DND-41 (cell line): ENCODE measurements at regions not wholly inside any gene's neighbourhood (a gene's known extent, or its start where the extent isn't known, plus 50 kb on each side); places are given as distances from the start of the nearest gene placed in this dataset.

ENCODE experiments used
- ATAC-seq: fragments of 200-7000 bp; cut with Tn5 transposase; 3 replicates; pipeline ENCODE4 v1.9.1; 2021; ENCODE audit warnings: low read depth; ENCODE audit not compliant: insufficient read depth
- DNase-seq: peaks from one replicate; pipeline ENCODE4 v3.0.0-alpha.2; 2020
- H2AFZ ChIP-seq: 2 replicates; pipeline ENCODE4 v1.6.0; 2012; ENCODE audit warnings: low read depth, low read length
- H3K27ac ChIP-seq: 2 replicates; pipeline ENCODE4 v1.5.1; 2012; ENCODE audit warnings: low read length, inconsistent platforms
- H3K27me3 ChIP-seq: fragments of 200-600 bp; sonication (generic); 2 replicates; pipeline ENCODE4 v1.6.0; 2012; ENCODE audit warnings: low read length, mild to moderate bottlenecking, inconsistent platforms; ENCODE audit not compliant: insufficient read depth, poor library complexity
- H3K36me3 ChIP-seq: 2 replicates; pipeline ENCODE4 v1.5.1; 2012; ENCODE audit warnings: low read length, inconsistent platforms; ENCODE audit not compliant: insufficient read depth
- H3K4me1 ChIP-seq: 2 replicates; pipeline ENCODE4 v1.5.1; 2012; ENCODE audit warnings: mild to moderate bottlenecking, low read length; ENCODE audit not compliant: insufficient read depth
- H3K4me2 ChIP-seq: 2 replicates; pipeline ENCODE4 v1.6.0; 2012; ENCODE audit warnings: mild to moderate bottlenecking, moderate library complexity, low read length, inconsistent platforms; ENCODE audit not compliant: insufficient read depth
- H3K4me3 ChIP-seq, 2 experiments: fragments of 200-600 bp in 1 of 2; shearing (Covaris generic) in 1 of 2; 2 replicates each; pipeline ENCODE4 v1.5.1; 2012 to 2016; ENCODE audit warnings: inconsistent platforms in 2 of 2, low read length in 2 of 2, mild to moderate bottlenecking in 2 of 2, low read depth in 1 of 2, moderate library complexity in 1 of 2
- H3K79me2 ChIP-seq: 2 replicates; pipeline ENCODE4 v1.6.0; 2012; ENCODE audit warnings: low read length, inconsistent platforms; ENCODE audit not compliant: insufficient read depth
- H3K9ac ChIP-seq: 2 replicates; pipeline ENCODE4 v1.6.0; 2012; ENCODE audit warnings: low read depth, mild to moderate bottlenecking, inconsistent platforms, low read length, moderate library complexity
- H3K9me3 ChIP-seq: 2 replicates; pipeline ENCODE4 v1.5.1; 2012; ENCODE audit warnings: low read length, moderate library complexity, mild to moderate bottlenecking, inconsistent platforms; ENCODE audit not compliant: insufficient read depth, severe bottlenecking
- H4K20me1 ChIP-seq: 2 replicates; pipeline ENCODE4 v1.6.0; 2012; ENCODE audit warnings: low read length; ENCODE audit not compliant: insufficient read depth
- EZH2 ChIP-seq: IDR thresholded peaks from 3 replicates; pipeline ENCODE4 v1.6.1; 2012; ENCODE audit warnings: borderline replicate concordance, low read depth, mild to moderate bottlenecking, moderate library complexity, low read length, inconsistent platforms; ENCODE audit not compliant: severe bottlenecking
- TF ChIP-seq, protein P1 (sequence below): IDR thresholded peaks from 2 replicates; pipeline ENCODE4 v1.5.1; 2012; ENCODE audit warnings: borderline replicate concordance, low read length, moderate library complexity, mild to moderate bottlenecking; ENCODE audit not compliant: poor library complexity, severe bottlenecking; ENCODE audit errors: extremely low read depth

DNA sequence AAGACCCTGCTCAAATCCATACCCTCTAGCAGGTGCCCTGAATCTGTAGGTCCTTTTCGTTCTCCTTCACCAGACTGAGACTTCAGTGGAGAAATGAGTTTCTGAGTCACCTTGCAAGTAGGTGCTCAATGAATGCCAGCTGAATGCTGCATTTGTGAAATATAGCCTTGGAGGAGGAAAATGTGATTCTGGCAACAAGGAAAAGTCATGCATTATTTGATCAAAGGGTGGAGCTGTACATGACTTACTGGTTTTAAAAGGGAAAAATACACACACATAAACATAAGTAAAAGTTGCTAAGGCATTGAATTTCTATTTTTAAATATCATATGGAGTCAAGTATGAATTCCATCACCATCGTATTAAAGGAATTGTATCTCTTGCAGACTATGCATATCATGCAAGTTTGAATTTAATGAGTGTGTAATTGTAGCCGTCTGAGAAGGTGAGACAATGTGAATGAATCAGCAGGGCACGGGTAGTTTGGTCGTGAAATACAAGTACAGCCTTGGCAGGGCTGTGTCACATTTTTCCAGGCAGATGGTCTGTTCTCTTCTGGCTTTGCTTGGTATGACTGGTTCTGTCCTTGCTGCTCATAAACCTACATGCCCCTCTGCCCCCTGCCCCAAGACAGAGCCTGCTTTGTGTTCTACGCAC, 160.8 kb downstream of the COL6A3 start:
- Histone ChIP-seq H3K79me2 (no peaks in the 10 kb centered on the region), H3K36me3 (no peaks in the 10 kb centered on the region), H3K9ac (no peak overlapping the region), H3K27ac (no peak overlapping the region), H3K9me3 (no peaks in the 10 kb centered on the region), H3K4me3 (no peak overlapping the region), H3K4me1 (no peaks in the 10 kb centered on the region), H3K4me2 (no peak overlapping the region), H4K20me1 (no peaks in the 10 kb centered on the region), H3K27me3 (peaks cover 16% of the 10 kb centered on the region), H2AFZ (no peak overlapping the region)
- no peak for ATAC-seq
- TF ChIP-seq, protein P1, sequence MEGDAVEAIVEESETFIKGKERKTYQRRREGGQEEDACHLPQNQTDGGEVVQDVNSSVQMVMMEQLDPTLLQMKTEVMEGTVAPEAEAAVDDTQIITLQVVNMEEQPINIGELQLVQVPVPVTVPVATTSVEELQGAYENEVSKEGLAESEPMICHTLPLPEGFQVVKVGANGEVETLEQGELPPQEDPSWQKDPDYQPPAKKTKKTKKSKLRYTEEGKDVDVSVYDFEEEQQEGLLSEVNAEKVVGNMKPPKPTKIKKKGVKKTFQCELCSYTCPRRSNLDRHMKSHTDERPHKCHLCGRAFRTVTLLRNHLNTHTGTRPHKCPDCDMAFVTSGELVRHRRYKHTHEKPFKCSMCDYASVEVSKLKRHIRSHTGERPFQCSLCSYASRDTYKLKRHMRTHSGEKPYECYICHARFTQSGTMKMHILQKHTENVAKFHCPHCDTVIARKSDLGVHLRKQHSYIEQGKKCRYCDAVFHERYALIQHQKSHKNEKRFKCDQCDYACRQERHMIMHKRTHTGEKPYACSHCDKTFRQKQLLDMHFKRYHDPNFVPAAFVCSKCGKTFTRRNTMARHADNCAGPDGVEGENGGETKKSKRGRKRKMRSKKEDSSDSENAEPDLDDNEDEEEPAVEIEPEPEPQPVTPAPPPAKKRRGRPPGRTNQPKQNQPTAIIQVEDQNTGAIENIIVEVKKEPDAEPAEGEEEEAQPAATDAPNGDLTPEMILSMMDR: no peak
- TF ChIP-seq EZH2: no peak
- DNase-seq: no peak

DNA sequence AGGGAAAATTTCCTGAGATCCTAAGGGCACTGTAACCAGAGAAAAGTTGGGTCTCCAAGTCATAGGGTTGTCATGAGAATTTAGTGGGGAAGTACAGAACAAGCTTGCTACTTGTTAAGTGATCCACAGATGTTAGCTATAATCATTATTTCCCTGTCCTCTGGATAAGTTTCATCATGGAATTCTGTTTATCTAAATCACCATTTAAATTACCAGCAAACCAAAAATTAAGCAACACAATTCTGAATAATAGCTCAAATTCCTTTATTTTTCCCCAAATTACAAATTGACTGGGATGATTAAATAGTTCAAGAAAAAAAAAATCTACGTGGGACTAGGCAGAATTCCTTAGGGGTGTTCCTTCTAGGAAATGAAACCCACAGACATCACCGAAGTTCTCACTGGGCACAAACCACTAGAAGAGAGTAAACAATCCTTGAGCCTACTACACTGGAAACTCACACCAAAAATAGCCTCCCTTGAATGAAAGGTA, 159.5 kb downstream of the COL6A3 start:
- Histone ChIP-seq H3K27me3 (peaks cover 23% of the 10 kb centered on the region), H3K4me2 (no peak overlapping the region), H3K36me3 (no peaks in the 10 kb centered on the region), H3K9ac (no peak overlapping the region), H3K79me2 (no peaks in the 10 kb centered on the region), H3K27ac (no peak overlapping the region), H3K4me1 (no peaks in the 10 kb centered on the region), H4K20me1 (no peaks in the 10 kb centered on the region), H3K4me3 (no peak overlapping the region), H2AFZ (no peak overlapping the region), H3K9me3 (no peaks in the 10 kb centered on the region)
- no peak for DNase-seq
- TF ChIP-seq, protein P1: no peak
- TF ChIP-seq EZH2: no peak
- ATAC-seq: no peak

DNA sequence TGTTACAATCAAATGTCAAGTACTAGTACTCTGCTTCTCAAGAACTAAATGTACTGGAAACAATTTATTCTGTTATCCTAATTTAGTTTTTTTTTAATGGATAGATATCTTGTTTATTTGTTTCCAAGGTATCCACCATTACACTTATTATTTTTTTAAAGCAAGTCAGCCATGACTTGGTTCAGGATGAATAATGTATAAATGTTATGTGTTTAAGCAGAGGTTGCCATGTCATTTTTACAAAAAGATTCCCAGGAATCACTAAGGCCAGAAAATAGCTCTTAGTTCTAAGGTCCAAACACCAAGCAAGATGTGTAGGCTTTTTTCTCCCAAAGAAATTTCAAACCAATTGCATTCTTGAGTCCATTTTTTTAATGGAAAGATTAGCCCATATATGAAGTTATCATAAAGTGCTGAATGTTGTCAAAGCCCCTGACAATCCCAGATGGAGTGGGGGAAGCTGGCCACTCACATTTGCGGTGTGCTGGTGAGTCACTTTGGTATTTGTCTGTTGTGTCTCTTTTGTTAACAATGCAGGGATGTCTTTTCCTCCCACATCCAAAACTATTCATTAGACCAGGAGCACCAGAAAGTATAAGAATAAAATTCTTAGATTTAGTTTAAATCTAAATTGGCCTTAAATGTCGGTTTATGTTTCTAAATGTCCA, 158.9 kb downstream of the COL6A3 start:
- H4K20me1 ChIP-seq: no peaks in the 10 kb centered on the region
- TF ChIP-seq, protein P1: no peak
- TF ChIP-seq EZH2: no peak
- no peaks in the 10 kb centered on the region for H3K36me3 ChIP-seq
- no peaks in the 10 kb centered on the region for H3K4me1 ChIP-seq
- peaks cover 23% of the 10 kb centered on the region for H3K27me3 ChIP-seq
- no peak overlapping the region for H3K4me3 ChIP-seq
- no peak overlapping the region for H2AFZ ChIP-seq
- no peak overlapping the region for H3K27ac ChIP-seq
- ATAC-seq: no peak
- no peak overlapping the region for H3K9ac ChIP-seq
- no peak for DNase-seq
- no peak overlapping the region for H3K4me2 ChIP-seq
- H3K9me3 ChIP-seq: no peaks in the 10 kb centered on the region
- H3K79me2 ChIP-seq: no peaks in the 10 kb centered on the region
